Activated CD8-positive, alpha-beta memory T cell treated with anti-CD3 and anti-CD28 coated beads, Interleukin-2, amount 10 ng/mL, durations not matched to agents 7 days and 5 days (primary cell): ENCODE measurements at regions not wholly inside any gene's neighbourhood (a gene's known extent, or its start where the extent isn't known, plus 50 kb on each side); places are given as distances from the start of the nearest gene placed in this dataset.

Experiments used
- ATAC-seq: fragments of 150-1000 bp; cut with Tn5 transposase; one replicate; pipeline ENCODE4 v1.10.0; 2021; ENCODE audit warnings: moderate library complexity
- CTCF ChIA-PET: fragments of 350-600 bp; sonication (Branson Sonifier 250); formaldehyde crosslinking; loops from one replicate; lab custom pipeline; 2021; ENCODE audit warnings: antibody characterized with exemption; lab: Charles Lee
- DNase-seq: peaks from one replicate; pipeline ENCODE4 v3.0.0-alpha.2; 2020
- H3K27ac Mint-ChIP-seq: one replicate; pipeline ENCODE4 v1.8.0; 2021; ENCODE audit warnings: mild to moderate bottlenecking, mixed read lengths
- H3K27me3 Mint-ChIP-seq: one replicate; pipeline ENCODE4 v1.8.0; 2021; ENCODE audit warnings: mixed read lengths
- H3K36me3 Mint-ChIP-seq: one replicate; pipeline ENCODE4 v1.8.0; 2021; ENCODE audit warnings: mild to moderate bottlenecking, mixed read lengths
- H3K4me1 Mint-ChIP-seq: one replicate; pipeline ENCODE4 v1.8.0; 2021; ENCODE audit warnings: mixed read lengths
- H3K4me3 Mint-ChIP-seq: one replicate; pipeline ENCODE4 v1.8.0; 2021; ENCODE audit warnings: mild to moderate bottlenecking, moderate library complexity, mixed read lengths
- H3K9me3 Mint-ChIP-seq: one replicate; pipeline ENCODE4 v1.8.0; 2022; ENCODE audit warnings: low read depth, mixed read lengths

GRCh38 chr5:89452081-89452480 lies 569.1 kb upstream of the MEF2C start:
- no peaks in the 10 kb centered on the region for H3K36me3 Mint-ChIP-seq
- no peaks in the 10 kb centered on the region for H3K9me3 Mint-ChIP-seq
- DNase-seq (no peak), ATAC-seq (no peak)
- no peak overlapping the region for H3K27ac Mint-ChIP-seq
- H3K27me3 Mint-ChIP-seq: no peaks in the 10 kb centered on the region
- H3K4me1 Mint-ChIP-seq: no peaks in the 10 kb centered on the region
- H3K4me3 Mint-ChIP-seq: no peak overlapping the region
- CTCF ChIA-PET: no interaction called here

GRCh38 chr5:89451263-89451662 lies 568.3 kb upstream of the MEF2C start:
- Mint-ChIP-seq H3K9me3 (no peaks in the 10 kb centered on the region), H3K27me3 (no peaks in the 10 kb centered on the region), H3K36me3 (no peaks in the 10 kb centered on the region), H3K27ac (no peak overlapping the region), H3K4me1 (no peaks in the 10 kb centered on the region), H3K4me3 (no peak overlapping the region)
- DNase-seq (no peak), ATAC-seq (no peak)
- CTCF ChIA-PET: no interaction called here

GRCh38 chr5:89450149-89450538 lies 567.2 kb upstream of the MEF2C start:
- H3K4me3 Mint-ChIP-seq: no peak overlapping the region
- no peaks in the 10 kb centered on the region for H3K36me3 Mint-ChIP-seq
- no peaks in the 10 kb centered on the region for H3K27me3 Mint-ChIP-seq
- CTCF ChIA-PET: no interaction called here
- H3K27ac Mint-ChIP-seq: no peak overlapping the region
- no peak for ATAC-seq
- DNase-seq: no peak
- H3K9me3 Mint-ChIP-seq: no peaks in the 10 kb centered on the region
- H3K4me1 Mint-ChIP-seq: no peaks in the 10 kb centered on the region

- CTCF ChIA-PET: no interaction called here
- Mint-ChIP-seq H3K4me1 (no peaks in the 10 kb centered on the region), H3K4me3 (no peak overlapping the region)
These were observed 566.6 kb upstream of the MEF2C start for GRCh38 chr5:89449392-89450148.

GRCh38 chr5:89447027-89447426 lies 564.0 kb upstream of the MEF2C start:
- ATAC-seq (no peak), DNase-seq (no peak)
- peaks cover 2% of the 10 kb centered on the region for H3K9me3 Mint-ChIP-seq
- CTCF ChIA-PET: no interaction called here
- H3K27me3 Mint-ChIP-seq: no peaks in the 10 kb centered on the region
- no peaks in the 10 kb centered on the region for H3K4me1 Mint-ChIP-seq
- no peaks in the 10 kb centered on the region for H3K36me3 Mint-ChIP-seq
- no peak overlapping the region for H3K27ac Mint-ChIP-seq
- H3K4me3 Mint-ChIP-seq: no peak overlapping the region

More at GRCh38 chr5:89449392-89450148, 566.6 kb upstream of the MEF2C start:
- H3K9me3 Mint-ChIP-seq: no peaks in the 10 kb centered on the region
- H3K27ac Mint-ChIP-seq: no peak overlapping the region
- DNase-seq (no peak), ATAC-seq (no peak)
- H3K36me3 Mint-ChIP-seq: no peaks in the 10 kb centered on the region
- H3K27me3 Mint-ChIP-seq: no peaks in the 10 kb centered on the region

- Mint-ChIP-seq H3K4me3 (no peak overlapping the region), H3K27ac (no peak overlapping the region), H3K4me1 (no peaks in the 10 kb centered on the region), H3K36me3 (no peaks in the 10 kb centered on the region), H3K27me3 (no peaks in the 10 kb centered on the region), H3K9me3 (peaks cover 2% of the 10 kb centered on the region)
- CTCF ChIA-PET: no interaction called here
- DNase-seq (no peak), ATAC-seq (no peak)
These were observed 562.2 kb upstream of the MEF2C start for GRCh38 chr5:89445106-89445745.

GRCh38 chr5:89444088-89444487 lies 561.1 kb upstream of the MEF2C start:
- Mint-ChIP-seq H3K4me3 (no peak overlapping the region), H3K27me3 (no peaks in the 10 kb centered on the region), H3K27ac (no peak overlapping the region), H3K4me1 (no peaks in the 10 kb centered on the region), H3K9me3 (peaks cover 2% of the 10 kb centered on the region), H3K36me3 (no peaks in the 10 kb centered on the region)
- CTCF ChIA-PET: no interaction called here
- ATAC-seq (no peak), DNase-seq (no peak)

- CTCF ChIA-PET: no interaction called here
- Mint-ChIP-seq H3K4me1 (no peaks in the 10 kb centered on the region), H3K36me3 (no peaks in the 10 kb centered on the region), H3K27ac (no peak overlapping the region), H3K27me3 (no peaks in the 10 kb centered on the region), H3K4me3 (no peak overlapping the region), H3K9me3 (peaks cover 2% of the 10 kb centered on the region)
- no peak for DNase-seq
- ATAC-seq: no peak
These were observed 560.5 kb upstream of the MEF2C start for GRCh38 chr5:89443508-89443907.

GRCh38 chr5:89441965-89442364 lies 559.0 kb upstream of the MEF2C start:
- H3K27me3 Mint-ChIP-seq: no peaks in the 10 kb centered on the region
- no peaks in the 10 kb centered on the region for H3K36me3 Mint-ChIP-seq
- H3K27ac Mint-ChIP-seq: no peak overlapping the region
- H3K4me1 Mint-ChIP-seq: no peaks in the 10 kb centered on the region
- CTCF ChIA-PET: no interaction called here
- H3K4me3 Mint-ChIP-seq: no peak overlapping the region
- no peak for DNase-seq
- no peak for ATAC-seq
- peaks cover 2% of the 10 kb centered on the region for H3K9me3 Mint-ChIP-seq

GRCh38 chr5:89440670-89441069 lies 557.7 kb upstream of the MEF2C start:
- Mint-ChIP-seq H3K4me3 (no peak overlapping the region), H3K4me1 (no peaks in the 10 kb centered on the region), H3K27ac (no peak overlapping the region), H3K36me3 (no peaks in the 10 kb centered on the region), H3K27me3 (no peaks in the 10 kb centered on the region), H3K9me3 (peaks cover 2% of the 10 kb centered on the region)
- CTCF ChIA-PET: no interaction called here
- DNase-seq (no peak), ATAC-seq (no peak)

- Mint-ChIP-seq H3K4me3 (no peak overlapping the region), H3K36me3 (no peaks in the 10 kb centered on the region), H3K27ac (no peak overlapping the region), H3K27me3 (no peaks in the 10 kb centered on the region), H3K9me3 (no peaks in the 10 kb centered on the region), H3K4me1 (no peaks in the 10 kb centered on the region)
- DNase-seq (no peak), ATAC-seq (no peak)
- CTCF ChIA-PET: no interaction called here
These were observed 554.8 kb upstream of the MEF2C start for GRCh38 chr5:89437450-89438435.

- Mint-ChIP-seq H3K27me3 (no peaks in the 10 kb centered on the region), H3K36me3 (no peaks in the 10 kb centered on the region), H3K9me3 (no peaks in the 10 kb centered on the region), H3K4me1 (no peaks in the 10 kb centered on the region), H3K4me3 (no peak overlapping the region), H3K27ac (no peak overlapping the region)
- DNase-seq: no peak
- CTCF ChIA-PET: no interaction called here
- no peak for ATAC-seq
These were observed 553.5 kb upstream of the MEF2C start for GRCh38 chr5:89436464-89436863.

GRCh38 chr5:89435347-89435746 lies 552.4 kb upstream of the MEF2C start:
- Mint-ChIP-seq H3K27me3 (no peaks in the 10 kb centered on the region), H3K9me3 (no peaks in the 10 kb centered on the region), H3K27ac (no peak overlapping the region), H3K4me3 (no peak overlapping the region), H3K36me3 (no peaks in the 10 kb centered on the region), H3K4me1 (no peaks in the 10 kb centered on the region)
- CTCF ChIA-PET: no interaction called here
- DNase-seq: no peak
- no peak for ATAC-seq
